GF-D8 (cell line): ENCODE measurements at regions not wholly inside any gene's neighbourhood (a gene's known extent, or its start where the extent isn't known, plus 50 kb on each side); places are given as distances from the start of the nearest gene placed in this dataset.

Experiments used
- DNase-seq: peaks from one replicate; lab custom pipeline; 2025; lab: John Stamatoyannopoulos, UW

- no peak for DNase-seq
These were observed 228.4 kb downstream of the KLF13 start for GRCh38 chr15:31555022-31555421.

- DNase-seq = no peak
These were observed 230.0 kb downstream of the KLF13 start for GRCh38 chr15:31556494-31557150.

- DNase-seq = no peak
These were observed 231.3 kb downstream of the KLF13 start for GRCh38 chr15:31557899-31558298.

GRCh38 chr15:31558840-31559239, 232.2 kb downstream of the KLF13 start:
- DNase-seq = no peak

GRCh38 chr15:31559786-31560185, 233.2 kb downstream of the KLF13 start:
- DNase-seq = no peak

- DNase-seq = no peak
These were observed 234.0 kb downstream of the KLF13 start for GRCh38 chr15:31560643-31561042.

GRCh38 chr15:31561156-31561555, 234.5 kb downstream of the KLF13 start:
- DNase-seq = no peak

- no peak for DNase-seq
These were observed 236.4 kb downstream of the KLF13 start for GRCh38 chr15:31563001-31563400.

- DNase-seq = no peak
These were observed 236.8 kb downstream of the KLF13 start for GRCh38 chr15:31563421-31563820.

- DNase-seq = no peak
These were observed 241.2 kb downstream of the KLF13 start for GRCh38 chr15:31567861-31568260.

GRCh38 chr15:31569836-31570235, 243.2 kb downstream of the KLF13 start:
- no peak for DNase-seq

GRCh38 chr15:31570591-31570990, 244.0 kb downstream of the KLF13 start:
- DNase-seq = no peak

- DNase-seq = no peak
These were observed 245.0 kb downstream of the KLF13 start for GRCh38 chr15:31571676-31572075.

- DNase-seq = no peak
These were observed 247.1 kb downstream of the KLF13 start for GRCh38 chr15:31573759-31574158.

GRCh38 chr15:31574766-31575165, 248.1 kb downstream of the KLF13 start:
- no peak for DNase-seq

GRCh38 chr15:31577108-31577507, 250.5 kb downstream of the KLF13 start:
- no peak for DNase-seq

- no peak for DNase-seq
These were observed 252.6 kb downstream of the KLF13 start for GRCh38 chr15:31579282-31579681.

- DNase-seq = no peak
These were observed 253.3 kb downstream of the KLF13 start for GRCh38 chr15:31579976-31580375.

GRCh38 chr15:31584195-31584594, 257.6 kb downstream of the KLF13 start:
- DNase-seq = no peak

- no peak for DNase-seq
These were observed 258.6 kb downstream of the KLF13 start for GRCh38 chr15:31585240-31585639.

GRCh38 chr15:31586841-31587240, 260.2 kb downstream of the KLF13 start:
- no peak for DNase-seq

GRCh38 chr15:31587583-31587982, 260.9 kb downstream of the KLF13 start:
- no peak for DNase-seq

- no peak for DNase-seq
These were observed 264.0 kb downstream of the KLF13 start for GRCh38 chr15:31590609-31591008.

- DNase-seq = no peak
These were observed 265.3 kb downstream of the KLF13 start for GRCh38 chr15:31591908-31592307.

- no peak for DNase-seq
These were observed 270.8 kb downstream of the KLF13 start for GRCh38 chr15:31597466-31597865.
